ENCODE measurements at regions not wholly inside any gene's neighbourhood (a gene's known extent, or its start where the extent isn't known, plus 50 kb on each side); places are given as distances from the start of the nearest gene placed in this dataset.

DNA sequence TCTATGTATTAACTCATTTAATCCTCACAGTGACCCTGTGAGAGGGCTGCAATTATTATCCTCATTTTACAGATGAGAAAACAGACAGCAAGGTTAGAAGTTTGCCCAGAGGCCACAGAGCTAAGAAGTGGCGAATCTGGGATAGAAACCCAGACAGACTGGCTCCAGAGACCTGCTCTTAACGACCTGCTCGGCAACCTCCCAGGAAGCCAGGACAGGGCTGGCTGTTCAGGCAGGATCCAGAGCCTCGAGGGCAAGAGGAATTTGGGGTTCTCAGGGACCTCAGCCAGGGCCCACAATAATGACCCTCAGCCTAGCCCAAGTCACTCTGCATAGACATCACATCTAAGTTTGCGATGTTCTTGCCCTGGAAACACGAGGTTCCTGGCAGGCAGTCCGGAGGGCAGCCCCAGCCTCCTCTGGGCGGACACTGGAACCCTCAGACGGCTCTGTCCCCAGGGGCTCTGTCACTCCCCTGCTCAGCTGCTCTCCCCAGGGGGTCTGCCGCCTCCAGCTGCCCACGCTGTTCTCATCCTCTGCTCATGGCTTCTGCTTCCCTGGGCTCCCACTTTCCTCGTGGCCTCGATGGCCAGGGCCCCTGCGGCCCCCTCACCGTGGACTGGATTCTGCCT is 138.5 kb upstream of the ERCC6L2 start:
- ChIA-PET CTCF (no interaction called here), POLR2A (no interaction called here)

DNA sequence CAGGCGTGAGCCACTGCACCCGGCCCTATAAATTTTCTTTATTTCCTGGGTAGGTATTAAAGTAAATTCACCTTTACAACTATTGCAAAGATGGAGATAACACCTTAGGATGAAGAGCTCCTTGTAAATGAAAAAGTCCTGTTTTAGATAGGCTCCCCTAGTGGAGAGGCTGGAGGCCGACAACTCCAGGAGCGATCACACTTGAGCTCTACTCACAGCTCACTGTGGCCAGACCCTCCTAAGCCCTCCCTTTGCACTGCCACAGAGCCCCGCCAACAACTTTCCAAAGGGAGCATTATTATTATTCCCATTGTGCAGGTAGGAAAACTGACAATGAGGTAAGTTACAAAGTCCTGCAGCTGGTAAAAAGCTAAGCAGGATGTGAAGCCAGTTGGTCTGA is 139.1 kb upstream of the ERCC6L2 start:
- ChIA-PET CTCF (interaction anchor here (0.6 kb wide), 1 partner anchor 774 kb away, joined by 3 read pairs; no protein-coding TSS in a partner anchor), POLR2A (no interaction called here)

DNA sequence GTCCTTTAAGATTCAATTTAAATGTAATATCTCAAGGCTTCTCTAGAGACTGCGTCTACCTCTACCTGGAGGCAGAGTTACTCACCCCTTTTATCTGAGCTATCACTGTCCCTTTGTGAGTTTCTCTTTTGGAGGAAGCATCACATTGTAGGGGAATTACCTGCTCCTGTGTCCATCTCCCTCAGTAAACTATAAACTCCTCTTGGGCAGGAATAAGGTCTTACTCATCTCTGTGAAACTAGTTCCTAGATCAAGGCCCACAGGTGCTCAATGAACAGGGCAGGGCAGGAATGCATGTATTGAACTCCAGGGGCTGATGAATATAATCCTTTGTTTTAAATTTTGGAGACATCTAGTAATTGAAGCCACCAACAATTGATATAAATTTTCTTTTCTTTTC is 139.8 kb upstream of the ERCC6L2 start:
- ChIA-PET CTCF (interaction anchor here (0.6 kb wide), 1 partner anchor 774 kb away, joined by 3 read pairs; no protein-coding TSS in a partner anchor), POLR2A (no interaction called here)

DNA sequence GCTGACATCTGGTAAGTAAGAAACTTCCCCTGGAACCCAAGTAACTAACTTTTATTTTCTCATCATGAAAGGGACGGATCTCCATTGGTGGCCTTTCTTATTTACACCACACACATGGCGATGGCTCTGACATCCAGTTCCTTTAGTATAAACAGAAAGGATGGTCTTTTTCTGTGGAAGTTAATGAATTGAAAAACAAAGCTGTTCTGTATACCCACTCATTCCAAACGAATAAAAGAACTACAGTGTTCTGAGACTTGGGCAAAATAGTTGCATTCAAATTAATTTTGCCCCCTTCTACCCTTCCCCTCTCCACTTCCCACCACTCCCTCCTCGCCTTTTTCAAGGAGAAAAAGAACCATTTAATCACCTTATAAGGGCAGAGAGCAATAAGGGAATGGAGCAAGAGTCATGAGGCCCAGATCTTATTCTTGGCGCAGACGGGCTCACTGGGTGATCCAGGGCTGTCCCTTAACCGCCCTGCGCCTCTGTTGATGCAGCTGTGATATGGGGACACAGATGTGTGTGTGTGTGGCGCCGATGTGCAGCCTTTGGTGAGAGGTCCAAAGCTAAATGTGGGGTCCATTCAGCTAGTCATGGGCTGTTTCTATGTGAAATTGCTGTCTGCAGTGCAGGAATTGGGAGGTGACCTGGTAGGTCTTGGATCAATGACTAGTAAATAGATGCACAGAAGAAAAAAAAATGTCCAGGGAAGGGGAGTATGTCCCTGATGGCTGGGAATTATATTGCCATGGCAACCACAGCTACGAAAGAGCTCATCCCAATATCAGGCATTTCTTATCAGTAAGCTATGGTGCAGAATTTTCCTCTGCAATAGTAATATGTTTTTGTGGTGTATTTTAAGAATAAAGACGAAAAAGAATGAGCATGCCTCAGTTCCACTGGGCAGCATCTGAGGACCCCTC is 141.5 kb upstream of the ERCC6L2 start:
- POLR2A ChIA-PET = no interaction called here
- CTCF ChIA-PET = interaction anchor here (0.6 kb wide), 1 partner anchor 485 kb away, joined by 3 read pairs; no protein-coding TSS in a partner anchor

DNA sequence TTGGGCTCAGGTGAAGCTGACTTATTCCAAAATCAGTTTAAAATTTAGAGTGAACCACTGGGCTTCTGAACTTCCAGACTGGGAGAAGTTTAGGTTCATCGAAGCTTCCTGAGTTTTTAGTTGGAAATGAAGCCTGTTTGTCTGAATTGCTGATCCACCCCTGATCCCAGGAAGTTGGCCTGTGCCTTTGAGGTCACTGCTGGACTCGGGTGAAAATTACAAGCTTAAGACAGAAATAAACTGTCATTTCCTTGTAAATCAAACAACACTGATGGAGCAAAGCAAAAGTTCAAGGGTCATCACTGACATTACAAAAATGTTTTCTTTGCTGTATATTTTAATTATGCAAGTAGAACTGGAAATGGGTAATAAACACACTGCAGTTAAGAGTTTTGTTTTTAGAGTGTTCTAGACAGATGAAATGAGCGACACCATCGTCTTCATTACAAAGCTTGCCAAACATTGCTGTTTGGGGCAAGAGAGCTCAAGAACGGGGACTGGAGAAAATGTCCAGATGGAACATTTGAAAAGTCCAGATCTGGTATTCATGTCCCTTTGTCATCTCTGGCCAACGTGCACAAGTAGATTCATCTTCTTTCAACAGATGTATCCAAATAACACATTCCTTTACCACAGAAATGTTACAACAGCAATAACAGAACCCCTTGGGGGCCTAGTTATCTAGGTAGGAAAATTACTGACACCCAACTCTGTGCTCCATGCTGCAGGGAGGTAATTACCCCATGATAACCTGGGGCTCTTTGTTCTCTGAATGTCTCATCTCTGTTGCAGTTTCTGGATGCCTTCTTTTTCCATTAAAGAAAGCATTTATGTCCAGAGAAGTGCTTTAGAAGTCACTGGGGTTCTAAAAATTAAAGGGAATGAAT is 142.4 kb upstream of the ERCC6L2 start:
- POLR2A ChIA-PET = no interaction called here

DNA sequence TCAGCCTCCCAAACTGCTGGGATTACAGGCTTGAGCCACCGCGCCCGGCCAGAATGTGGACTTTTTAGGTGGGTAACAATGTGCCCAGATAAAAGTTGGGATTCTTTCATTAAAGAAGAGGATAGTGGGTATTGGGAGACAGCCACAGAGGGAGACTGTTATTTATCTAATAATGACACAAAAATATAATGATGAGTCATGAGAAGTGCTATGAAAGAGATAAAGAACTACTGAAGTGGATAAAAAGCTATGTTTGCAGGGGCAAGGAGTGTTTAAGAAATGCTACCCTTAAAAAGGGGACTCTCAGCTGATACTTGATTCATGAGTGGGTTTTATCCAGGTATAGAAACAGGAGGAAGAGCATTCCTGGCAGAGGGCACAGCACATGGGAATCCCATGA is 143.6 kb upstream of the ERCC6L2 start:
- ChIA-PET POLR2A (interaction anchor here (0.7 kb wide), 1 partner anchor 28 kb away, joined by 3 read pairs; no protein-coding TSS in a partner anchor), CTCF (no interaction called here)

More for the DNA sequence above, 142.4 kb upstream of the ERCC6L2 start:
- CTCF ChIA-PET = interaction anchor here (0.6 kb wide), 1 partner anchor 486 kb away, joined by 3 read pairs; no protein-coding TSS in a partner anchor

DNA sequence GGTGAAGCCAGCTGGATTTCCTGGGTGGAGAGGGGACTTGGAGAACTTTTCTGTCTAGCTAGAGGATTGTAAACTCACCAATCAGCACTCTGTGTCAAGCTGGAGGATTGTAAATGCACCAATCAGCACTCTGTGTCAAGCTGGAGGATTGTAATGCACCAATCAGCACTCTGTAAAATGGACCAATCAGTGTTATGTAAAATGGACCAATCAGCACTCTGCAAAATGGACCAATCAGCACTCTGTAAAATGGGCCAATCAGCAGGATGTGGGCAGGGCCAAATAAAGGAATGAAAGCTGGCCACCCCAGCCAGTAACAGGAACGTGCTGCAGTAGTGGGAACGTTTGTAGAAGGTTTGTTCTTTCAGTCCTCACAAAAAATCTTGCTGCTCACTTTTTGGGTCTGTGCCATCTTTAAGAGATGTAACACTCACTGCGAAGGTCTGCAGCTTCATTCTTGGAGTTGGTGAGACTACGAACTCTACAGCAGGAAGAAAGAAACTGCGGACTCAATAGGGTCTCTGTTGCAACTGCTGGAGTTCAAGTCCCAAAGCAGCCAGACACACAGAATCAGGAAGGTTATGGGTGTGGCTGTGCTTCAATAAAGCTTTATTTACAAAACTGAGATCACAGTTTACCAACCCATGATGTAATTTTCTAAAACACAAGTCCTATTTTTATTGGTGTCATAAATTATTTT is 145.7 kb upstream of the ERCC6L2 start:
- ChIA-PET CTCF (no interaction called here), POLR2A (interaction anchor here (0.7 kb wide), 1 partner anchor 285 kb away, joined by 3 read pairs; no protein-coding TSS in a partner anchor)

DNA sequence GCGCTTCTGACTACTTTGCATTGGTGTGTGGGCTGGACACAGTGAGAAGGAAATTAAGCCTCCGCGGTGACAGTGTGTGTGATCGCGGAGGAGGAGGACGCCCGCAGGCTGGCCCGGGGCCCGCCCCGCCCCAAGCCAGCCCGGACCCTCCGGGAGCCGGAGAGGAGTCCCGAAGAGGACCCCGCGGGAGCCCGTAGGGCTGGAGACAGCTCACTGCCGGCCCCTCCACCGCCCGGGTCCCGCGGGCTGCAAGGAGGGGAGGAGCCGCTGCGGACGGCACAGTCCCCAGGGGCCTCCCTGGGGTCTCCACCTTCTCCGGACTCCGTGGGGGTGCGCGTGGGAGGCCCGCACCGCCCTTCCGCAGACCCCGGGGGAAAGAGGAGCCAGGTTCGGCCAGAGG is 146.4 kb upstream of the ERCC6L2 start:
- CTCF ChIA-PET = no interaction called here
- POLR2A ChIA-PET = no interaction called here

DNA sequence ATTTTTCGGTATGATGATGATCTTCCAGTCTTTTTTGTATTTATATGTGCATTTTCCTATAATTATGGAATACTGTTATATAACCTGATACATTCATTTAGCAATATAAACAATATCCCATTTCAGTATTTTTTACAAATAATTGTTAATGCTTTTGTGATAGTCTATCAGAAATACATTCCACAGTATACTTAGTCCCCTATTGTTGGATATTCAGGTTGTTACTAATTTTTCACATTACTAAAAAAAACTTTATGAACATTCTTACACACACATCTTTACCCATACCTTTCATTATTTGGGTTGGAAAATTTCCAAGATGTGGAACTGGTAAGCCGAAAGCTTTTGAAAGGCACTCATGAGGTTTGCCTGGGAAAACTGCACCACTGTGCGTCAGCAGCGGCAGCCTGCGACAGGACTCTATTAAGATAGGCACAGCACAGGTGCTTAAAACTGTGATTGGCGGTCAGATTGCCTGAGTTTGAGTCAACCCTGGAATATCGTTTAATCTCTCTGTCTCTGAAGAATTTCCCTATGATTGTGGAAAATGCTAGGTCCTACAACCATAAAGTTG is 147.5 kb upstream of the ERCC6L2 start:
- CTCF ChIA-PET = no interaction called here

DNA sequence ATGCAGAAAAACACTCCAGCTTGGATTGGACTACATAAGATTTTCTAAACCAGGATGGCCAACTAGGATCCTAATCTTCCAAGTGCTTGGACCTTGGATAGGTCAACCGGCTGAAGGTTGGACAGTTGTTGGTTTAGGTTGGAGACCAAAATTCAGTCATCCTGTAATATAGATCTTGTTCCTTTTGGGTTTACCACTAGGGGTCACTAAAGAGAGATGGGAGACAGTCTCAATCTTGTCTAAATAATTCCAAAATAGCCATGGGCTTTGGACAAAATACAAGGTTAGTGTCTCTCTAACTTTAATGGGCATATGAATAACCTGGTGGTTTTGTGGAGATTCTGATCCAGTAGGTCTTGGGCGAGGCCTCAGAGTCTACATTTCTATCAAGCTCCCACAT is 148.7 kb upstream of the ERCC6L2 start:
- CTCF ChIA-PET = interaction anchor here (0.6 kb wide), 1 partner anchor 519 kb away, joined by 3 read pairs; no protein-coding TSS in a partner anchor

More for the DNA sequence above, 147.5 kb upstream of the ERCC6L2 start:
- POLR2A ChIA-PET = no interaction called here

DNA sequence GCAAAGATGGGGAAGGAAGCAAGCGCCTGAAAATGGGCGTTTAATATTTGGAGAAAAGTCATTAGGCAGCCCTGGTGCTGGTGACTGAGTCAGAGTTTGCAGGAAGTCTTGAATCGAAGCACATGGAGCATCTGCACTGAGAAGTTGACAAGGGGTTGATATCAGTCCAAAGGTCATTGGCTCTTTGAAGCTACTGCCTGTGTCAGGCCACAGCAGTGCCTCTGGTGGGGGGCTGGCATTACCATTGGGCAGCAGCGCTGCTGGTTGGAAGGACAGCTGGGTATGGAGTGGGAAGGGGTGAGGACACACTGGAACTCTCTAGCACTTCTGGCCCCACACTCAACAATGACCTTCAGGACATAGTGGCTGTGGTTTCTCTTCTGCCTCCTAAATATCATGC is 150.4 kb upstream of the ERCC6L2 start:
- POLR2A ChIA-PET = no interaction called here
- CTCF ChIA-PET = no interaction called here

More for the DNA sequence above, 148.7 kb upstream of the ERCC6L2 start:
- POLR2A ChIA-PET = no interaction called here

DNA sequence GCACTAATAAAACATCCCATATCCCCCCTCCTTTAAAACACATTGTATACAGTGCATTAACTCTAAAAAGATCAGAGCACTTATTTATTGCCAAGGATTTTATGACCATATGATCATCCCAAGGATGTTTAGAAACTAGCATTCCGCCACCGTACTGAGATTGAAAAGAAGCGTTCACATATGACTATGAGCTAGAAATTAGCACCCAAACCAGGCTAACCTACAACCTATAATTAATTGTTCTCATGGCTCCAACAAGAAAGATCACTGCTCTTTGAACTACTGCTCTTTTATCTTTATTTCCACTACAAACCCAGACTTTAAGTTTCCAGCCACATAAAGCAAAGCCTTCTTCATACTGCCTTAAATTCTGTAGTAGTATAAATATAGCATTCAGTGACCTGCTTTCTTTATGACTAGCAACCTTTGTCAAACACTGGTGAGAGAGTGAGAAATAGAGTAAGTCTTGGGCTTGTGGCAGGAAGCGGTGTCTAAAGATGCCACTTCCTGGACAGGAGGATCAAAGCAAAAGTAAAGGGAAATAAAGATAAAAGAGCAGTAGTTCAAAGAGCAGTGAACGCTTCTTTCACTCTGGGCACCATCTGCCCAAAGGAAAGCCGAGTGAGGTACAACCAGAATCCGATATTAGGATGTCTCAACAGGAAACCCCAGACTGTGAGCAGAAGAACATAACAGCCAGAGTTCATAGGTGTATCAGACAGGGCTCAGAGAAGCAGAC is 151.1 kb upstream of the ERCC6L2 start:
- ChIA-PET POLR2A (no interaction called here), CTCF (no interaction called here)

DNA sequence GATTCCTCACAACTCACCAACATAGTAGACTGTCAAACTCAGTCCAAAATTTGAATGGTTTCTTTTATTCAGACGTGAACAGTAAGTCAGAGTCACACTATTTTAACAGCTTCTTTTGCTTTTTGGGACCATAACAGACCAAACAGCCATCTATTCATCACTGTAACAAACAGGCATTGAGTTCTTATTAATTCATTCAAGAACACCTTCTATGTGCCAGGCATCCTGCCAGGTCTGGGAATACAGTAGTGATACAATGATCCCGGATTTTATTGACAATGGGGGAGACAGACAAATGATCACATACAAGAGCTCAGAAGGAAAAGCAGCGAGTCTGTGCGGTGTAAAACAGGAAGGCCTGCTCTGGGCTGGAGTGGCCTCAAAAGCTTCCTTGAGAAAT is 153.3 kb upstream of the ERCC6L2 start:
- CTCF ChIA-PET = no interaction called here
- POLR2A ChIA-PET = no interaction called here

DNA sequence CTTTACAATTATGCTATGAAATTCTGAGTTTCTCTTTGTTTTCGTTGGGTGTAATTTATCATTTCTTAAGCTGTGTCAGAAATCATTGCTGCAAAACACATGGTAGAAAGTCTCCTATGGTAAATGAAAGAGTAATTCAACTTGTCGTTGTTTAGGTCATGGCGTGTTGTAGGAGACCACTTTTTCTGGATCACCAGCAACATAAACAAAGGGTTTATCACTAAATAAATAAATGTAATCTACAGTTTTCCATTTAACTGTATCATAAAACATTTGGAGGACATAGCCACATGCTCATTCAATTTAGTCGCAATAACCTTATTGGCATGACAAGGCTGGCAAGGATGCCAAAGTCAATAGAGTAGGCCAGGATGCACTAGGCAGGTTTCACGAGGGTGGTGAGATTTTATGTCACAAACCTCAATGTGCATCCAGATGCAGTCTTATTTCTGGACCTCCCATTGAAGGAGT is 154.4 kb upstream of the ERCC6L2 start:
- ChIA-PET CTCF (no interaction called here), POLR2A (no interaction called here)

DNA sequence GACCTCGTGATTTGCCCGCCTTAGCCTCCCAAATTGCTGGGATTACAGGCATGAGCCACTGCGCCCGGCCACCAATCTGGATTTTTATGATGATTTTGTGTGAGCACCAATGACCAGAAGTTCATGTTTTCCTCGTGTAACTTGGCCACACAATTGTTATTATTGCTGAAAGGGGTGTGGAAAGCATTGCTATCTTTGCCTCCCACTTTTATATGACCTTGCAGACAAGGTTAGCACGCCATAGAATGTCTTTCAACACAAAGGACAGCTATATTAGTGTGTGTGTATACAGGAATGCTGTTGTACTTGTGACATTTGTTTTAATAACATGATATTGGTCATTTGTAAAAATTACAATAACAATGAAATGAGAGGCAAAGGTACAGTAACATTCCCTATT is 155.0 kb upstream of the ERCC6L2 start:
- ChIA-PET CTCF (no interaction called here), POLR2A (no interaction called here)

DNA sequence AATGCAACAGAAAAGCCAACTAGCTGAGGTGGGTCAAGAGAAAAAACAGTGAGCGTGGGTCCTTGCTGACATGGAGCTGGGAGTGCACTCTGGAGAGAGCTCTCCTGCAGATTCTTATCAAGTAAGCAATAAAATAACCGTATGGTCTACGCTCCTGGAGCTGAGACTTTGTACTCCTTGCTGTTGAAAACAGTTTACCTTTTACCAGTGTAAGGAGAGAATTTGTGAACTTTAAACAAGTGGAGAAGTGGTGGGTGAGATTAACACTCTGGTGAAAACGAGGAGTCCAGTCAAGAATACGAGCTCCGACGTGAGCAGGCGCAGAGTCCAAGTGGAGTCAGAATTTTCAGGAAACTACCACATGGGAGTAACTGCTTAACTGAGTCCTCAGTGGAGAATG is 156.1 kb upstream of the ERCC6L2 start:
- ChIA-PET POLR2A (no interaction called here), CTCF (interaction anchor here (0.7 kb wide), 1 partner anchor 109 kb away, joined by 4 read pairs; no protein-coding TSS in a partner anchor)

DNA sequence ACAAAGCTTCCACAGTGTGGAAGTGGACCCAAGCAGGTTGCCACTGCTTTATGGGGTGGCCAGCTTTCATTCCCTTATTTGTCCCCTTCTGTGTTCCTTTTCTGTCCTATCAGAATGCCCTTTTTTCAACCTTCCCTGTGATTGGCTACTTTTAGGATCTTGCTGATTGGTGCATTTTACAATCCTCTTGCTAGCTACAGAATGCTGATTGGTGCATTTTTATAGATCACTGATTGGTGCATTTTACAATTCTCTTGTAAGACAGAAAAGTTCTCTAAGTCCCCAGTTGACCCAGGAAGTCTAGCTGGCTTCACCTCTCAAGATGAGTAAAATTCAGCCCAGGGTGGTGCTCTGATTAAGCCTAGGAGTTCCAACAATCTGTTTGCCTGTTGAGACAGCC is 157.2 kb upstream of the ERCC6L2 start:
- CTCF ChIA-PET = no interaction called here
- POLR2A ChIA-PET = no interaction called here

DNA sequence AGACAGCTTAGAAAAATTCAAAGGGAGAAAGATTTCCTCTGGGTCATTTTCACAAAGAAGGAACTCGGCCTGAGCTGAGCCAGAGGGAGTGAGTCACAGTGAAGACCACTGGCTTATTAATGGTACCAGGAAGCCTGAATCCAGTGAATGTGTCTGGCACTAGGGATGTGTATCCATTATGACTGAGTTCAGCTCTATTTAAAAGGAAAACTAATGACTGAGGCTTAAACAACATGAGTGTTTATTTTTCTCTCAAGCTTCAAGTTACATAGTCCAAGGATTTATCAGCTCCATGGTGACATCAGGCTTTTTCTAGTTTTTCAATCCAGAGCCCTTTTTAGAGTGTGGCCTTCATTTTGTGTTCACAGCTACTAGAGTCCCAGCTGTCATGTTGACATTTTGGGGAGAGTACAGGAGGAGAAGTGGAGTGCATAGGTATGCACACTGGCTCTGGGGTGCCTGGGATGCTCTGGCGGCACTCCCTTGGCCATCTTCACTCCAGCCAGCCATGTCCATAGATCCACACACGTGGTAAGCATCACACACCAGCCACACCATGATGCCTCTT is 159.5 kb upstream of the ERCC6L2 start:
- POLR2A ChIA-PET = no interaction called here
- CTCF ChIA-PET = no interaction called here

Measured in activated CD8-positive, alpha-beta memory T cell treated with anti-CD3 and anti-CD28 coated beads for 36 hours (primary cell).